PC-9 (cell line): ENCODE measurements at regions not wholly inside any gene's neighbourhood (a gene's known extent, or its start where the extent isn't known, plus 50 kb on each side); places are given as distances from the start of the nearest gene placed in this dataset.

Source experiments
- EZH2 ChIP-seq: fragments of 200-600 bp; sonication (generic); IDR thresholded peaks from 2 replicates; pipeline ENCODE4 v1.8.0; 2017; ENCODE audit warnings: antibody characterized with exemption, low read depth
- TF ChIP-seq, protein P1 (sequence below): fragments of 200-600 bp; sonication (generic); conservative IDR thresholded peaks from 2 replicates; pipeline ENCODE4 v1.6.1; 2017; ENCODE audit warnings: mixed run types, antibody characterized with exemption, mild to moderate bottlenecking, moderate library complexity

DNA sequence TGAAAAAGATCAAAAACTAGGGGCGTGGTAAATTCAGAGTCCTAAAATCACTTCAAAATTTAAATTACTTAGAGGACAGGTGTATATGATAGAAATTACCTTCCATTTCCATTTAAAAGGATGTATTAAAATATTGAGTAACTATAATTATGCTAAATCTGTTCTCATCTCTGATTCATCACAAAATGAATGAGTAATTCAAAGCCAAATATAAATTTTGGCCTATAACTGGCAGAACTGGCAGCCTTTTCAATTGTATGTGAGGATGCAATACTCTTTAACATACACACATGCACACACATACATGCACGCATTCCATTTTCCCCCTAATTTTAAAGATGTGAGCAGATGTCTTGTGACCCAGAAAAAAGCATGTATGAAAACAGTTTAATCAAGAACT, 194.6 kb downstream of the EPM2A start:
- TF ChIP-seq EZH2, result no peak
- TF ChIP-seq, protein P1, sequence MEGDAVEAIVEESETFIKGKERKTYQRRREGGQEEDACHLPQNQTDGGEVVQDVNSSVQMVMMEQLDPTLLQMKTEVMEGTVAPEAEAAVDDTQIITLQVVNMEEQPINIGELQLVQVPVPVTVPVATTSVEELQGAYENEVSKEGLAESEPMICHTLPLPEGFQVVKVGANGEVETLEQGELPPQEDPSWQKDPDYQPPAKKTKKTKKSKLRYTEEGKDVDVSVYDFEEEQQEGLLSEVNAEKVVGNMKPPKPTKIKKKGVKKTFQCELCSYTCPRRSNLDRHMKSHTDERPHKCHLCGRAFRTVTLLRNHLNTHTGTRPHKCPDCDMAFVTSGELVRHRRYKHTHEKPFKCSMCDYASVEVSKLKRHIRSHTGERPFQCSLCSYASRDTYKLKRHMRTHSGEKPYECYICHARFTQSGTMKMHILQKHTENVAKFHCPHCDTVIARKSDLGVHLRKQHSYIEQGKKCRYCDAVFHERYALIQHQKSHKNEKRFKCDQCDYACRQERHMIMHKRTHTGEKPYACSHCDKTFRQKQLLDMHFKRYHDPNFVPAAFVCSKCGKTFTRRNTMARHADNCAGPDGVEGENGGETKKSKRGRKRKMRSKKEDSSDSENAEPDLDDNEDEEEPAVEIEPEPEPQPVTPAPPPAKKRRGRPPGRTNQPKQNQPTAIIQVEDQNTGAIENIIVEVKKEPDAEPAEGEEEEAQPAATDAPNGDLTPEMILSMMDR, result no peak
